ENCODE measurements at regions not wholly inside any gene's neighbourhood (a gene's known extent, or its start where the extent isn't known, plus 50 kb on each side); places are given as distances from the start of the nearest gene placed in this dataset.

DNA sequence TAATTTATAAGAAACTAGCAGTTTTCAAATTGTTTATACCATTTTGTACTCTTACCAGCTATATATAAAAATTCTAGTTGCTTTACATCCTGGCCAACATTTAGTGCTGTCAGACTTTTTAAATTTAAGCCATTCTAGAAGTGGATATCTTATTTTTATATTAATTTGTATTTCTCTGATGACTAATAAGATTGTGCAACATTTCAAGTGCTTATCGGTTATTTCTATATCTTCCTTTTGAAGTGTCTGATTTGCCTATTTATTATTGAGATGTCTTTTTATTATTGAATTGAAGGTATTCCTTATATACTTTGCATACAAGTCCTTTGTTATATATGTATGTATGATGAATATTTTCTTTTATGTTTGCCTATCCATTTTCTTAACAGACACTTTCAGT lies 324.0 kb downstream of the ELAVL2 start:
- H3K27ac ChIP-seq (ENCODE audit: control insufficient read depth, insufficient read depth, low read length): no peak overlapping the region
- no peaks in the 10 kb centered on the region for H3K4me1 ChIP-seq (ENCODE audit: control insufficient read depth, extremely low read depth, insufficient read depth, low read length)
- no peak overlapping the region for H3K9ac ChIP-seq (ENCODE audit: control insufficient read depth, extremely low read depth, insufficient read depth, low read length)
- H3K9me3 ChIP-seq (ENCODE audit: control insufficient read depth, low read depth, low read length): no peaks in the 10 kb centered on the region
- H3K4me2 ChIP-seq (ENCODE audit: control insufficient read depth, extremely low read depth, insufficient read depth, low read depth, low read length): no peak overlapping the region
- DNase-seq (ENCODE audit: low read depth, low spot score): no peak
- no peaks in the 10 kb centered on the region for H3K27me3 ChIP-seq (ENCODE audit: control insufficient read depth, extremely low read depth, insufficient read depth, low read length)
- no peaks in the 10 kb centered on the region for H4K20me1 ChIP-seq (ENCODE audit: control insufficient read depth, extremely low read depth, insufficient read depth, low read length)
- H3K36me3 ChIP-seq (ENCODE audit: control insufficient read depth in 2 of 2, extremely low read depth in 1 of 2, insufficient read depth in 2 of 2, low read length in 2 of 2): no peaks in the 10 kb centered on the region
- no peaks in the 10 kb centered on the region for H3K9me1 ChIP-seq (ENCODE audit: control insufficient read depth, extremely low read depth, insufficient read depth, low read length)
- dilution Hi-C loops (cut with MboI; ENCODE audit: extremely low pct_ligation_motif_present, low sequenced_read_pairs): no loop called here
- FAIRE-seq: no peak
- no peak overlapping the region for H3K4me3 ChIP-seq (ENCODE audit: control insufficient read depth in 2 of 3, extremely low read depth in 1 of 3, insufficient read depth in 2 of 3, low read depth in 1 of 3, low read length in 3 of 3)
- no peak for TF ChIP-seq EZH2 (IDR thresholded peaks at IDR 0.05; ENCODE audit: low read length)
- TF ChIP-seq CTCF (optimal IDR thresholded peaks at IDR 0.05 in 1 of 3, IDR thresholded peaks at IDR 0.05 in 1 of 3, conservative IDR thresholded peaks at IDR 0.05 in 1 of 3; ENCODE audit: extremely low read depth in 1 of 3, insufficient read depth in 2 of 3, low read length in 3 of 3): no peak
- no peak overlapping the region for H2AFZ ChIP-seq (ENCODE audit: control insufficient read depth, low read length)
- no peaks in the 10 kb centered on the region for H3K79me2 ChIP-seq (ENCODE audit: control insufficient read depth, insufficient read depth, low read length)

DNA sequence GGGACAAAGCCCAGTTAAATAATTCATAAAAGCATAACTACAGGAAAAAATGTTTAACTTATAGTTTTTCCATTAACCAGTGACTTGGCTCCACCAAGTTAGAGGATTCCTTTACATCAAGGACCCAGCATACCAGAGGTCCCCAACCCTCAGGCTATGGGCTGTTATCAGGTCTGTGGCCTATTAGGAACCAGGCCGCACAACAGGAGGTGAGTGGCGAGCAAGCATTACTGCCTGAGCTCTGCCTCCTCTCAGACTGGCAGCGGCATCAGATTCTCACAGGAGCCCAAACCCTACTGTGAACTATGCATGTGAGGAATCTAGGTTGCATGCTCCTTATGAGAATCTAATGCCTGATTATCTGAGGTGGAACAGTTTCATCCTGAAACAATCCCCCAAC lies 303.1 kb downstream of the ELAVL2 start:
- Histone ChIP-seq H3K36me3 (ENCODE audit: control insufficient read depth in 2 of 2, extremely low read depth in 1 of 2, insufficient read depth in 2 of 2, low read length in 2 of 2) (no peaks in the 10 kb centered on the region), H3K4me1 (ENCODE audit: control insufficient read depth, extremely low read depth, insufficient read depth, low read length) (no peaks in the 10 kb centered on the region), H3K27ac (ENCODE audit: control insufficient read depth, insufficient read depth, low read length) (no peak overlapping the region), H3K79me2 (ENCODE audit: control insufficient read depth, insufficient read depth, low read length) (no peaks in the 10 kb centered on the region), H3K9me1 (ENCODE audit: control insufficient read depth, extremely low read depth, insufficient read depth, low read length) (no peaks in the 10 kb centered on the region), H2AFZ (ENCODE audit: control insufficient read depth, low read length) (no peak overlapping the region), H3K9ac (ENCODE audit: control insufficient read depth, extremely low read depth, insufficient read depth, low read length) (no peak overlapping the region), H3K4me2 (ENCODE audit: control insufficient read depth, extremely low read depth, insufficient read depth, low read depth, low read length) (no peak overlapping the region), H3K4me3 (ENCODE audit: control insufficient read depth in 2 of 3, extremely low read depth in 1 of 3, insufficient read depth in 2 of 3, low read depth in 1 of 3, low read length in 3 of 3) (no peak overlapping the region), H4K20me1 (ENCODE audit: control insufficient read depth, extremely low read depth, insufficient read depth, low read length) (no peaks in the 10 kb centered on the region), H3K9me3 (ENCODE audit: control insufficient read depth, low read depth, low read length) (no peaks in the 10 kb centered on the region), H3K27me3 (ENCODE audit: control insufficient read depth, extremely low read depth, insufficient read depth, low read length) (no peaks in the 10 kb centered on the region)
- dilution Hi-C loops (cut with MboI; ENCODE audit: extremely low pct_ligation_motif_present, low sequenced_read_pairs): no loop called here
- FAIRE-seq: no peak
- TF ChIP-seq EZH2 (IDR thresholded peaks at IDR 0.05; ENCODE audit: low read length): no peak
- TF ChIP-seq CTCF (optimal IDR thresholded peaks at IDR 0.05 in 1 of 3, IDR thresholded peaks at IDR 0.05 in 1 of 3, conservative IDR thresholded peaks at IDR 0.05 in 1 of 3; ENCODE audit: extremely low read depth in 1 of 3, insufficient read depth in 2 of 3, low read length in 3 of 3): no peak
- DNase-seq (ENCODE audit: low read depth, low spot score): no peak
